Body of pancreas (tissue), 4 donors: ENCODE measurements at regions not wholly inside any gene's neighbourhood (a gene's known extent, or its start where the extent isn't known, plus 50 kb on each side); places are given as distances from the start of the nearest gene placed in this dataset.

ENCODE experiments used
- ATAC-seq: fragments of 150-250 bp; one replicate; pipeline ENCODE4 v1.9.1; 2016
- DNase-seq, 4 donors: peaks; one replicate each; pipeline ENCODE4 v3.0.0-alpha.2; 2019
- H3K27ac ChIP-seq, 4 donors: fragments of 200-600 bp; sonication (generic); 1 replicate in 3 of 4; 2 replicates in 1 of 4; pipeline versions ENCODE4 v1.5.1 to v1.6.1; 2016 to 2019; ENCODE audit warnings: mild to moderate bottlenecking in 1 of 4, mixed read lengths in 1 of 4, moderate library complexity in 1 of 4
- H3K27me3 ChIP-seq, 2 donors: fragments of 200-600 bp; sonication (generic); one replicate each; pipeline ENCODE4 v1.6.0; 2016; ENCODE audit warnings: mild to moderate bottlenecking in 1 of 2
- H3K36me3 ChIP-seq, 2 donors: fragments of 200-600 bp; sonication (generic); replicated peaks in 1 of 2; 2 replicates each; pipeline ENCODE4 v1.5.1; 2016; ENCODE audit warnings: low read depth in 2 of 2; ENCODE audit not compliant: insufficient read depth in 1 of 2
- H3K4me1 ChIP-seq: fragments of 200-600 bp; sonication (generic); one replicate; pipeline ENCODE4 v1.6.0; 2016
- H3K4me3 ChIP-seq, 2 donors: fragments of 200-600 bp; sonication (generic); 1 replicate in 1 of 2; 2 replicates in 1 of 2; pipeline ENCODE4 v1.5.1; 2016 to 2019
- H3K9me3 ChIP-seq, 3 donors: fragments of 200-600 bp; sonication (generic); 1 replicate in 2 of 3; 2 replicates in 1 of 3; pipeline ENCODE4 v1.5.1; 2016
- POLR2A ChIP-seq, 3 donors: fragments of 450-650 bp; IDR thresholded peaks; one replicate each; pipeline ENCODE4 v1.6.1; 2016; ENCODE audit warnings: antibody characterized with exemption in 3 of 3, mild to moderate bottlenecking in 2 of 3
- WGBS, 2 donors: methylation state at CpG; one replicate each; pipeline ENCODE4 v1.1.5; 2017; 5-methylcytosine and 5-hydroxymethylcytosine counted together
- intact Hi-C: fragments of 100-400 bp; cut with DNase I; formaldehyde crosslinking; loops from one replicate; pipeline ENCODE4 v1.15.1; 2023
- TF ChIP-seq, protein P1 (sequence below), 7 experiments: fragments of 450-650 bp in 4 of 7; fragments of 200-600 bp in 3 of 7; sonication (generic) in 3 of 7; IDR thresholded peaks; one replicate each; pipeline ENCODE4 v1.5.1; 2016 to 2019; ENCODE audit warnings: antibody characterized with exemption in 7 of 7

DNA sequence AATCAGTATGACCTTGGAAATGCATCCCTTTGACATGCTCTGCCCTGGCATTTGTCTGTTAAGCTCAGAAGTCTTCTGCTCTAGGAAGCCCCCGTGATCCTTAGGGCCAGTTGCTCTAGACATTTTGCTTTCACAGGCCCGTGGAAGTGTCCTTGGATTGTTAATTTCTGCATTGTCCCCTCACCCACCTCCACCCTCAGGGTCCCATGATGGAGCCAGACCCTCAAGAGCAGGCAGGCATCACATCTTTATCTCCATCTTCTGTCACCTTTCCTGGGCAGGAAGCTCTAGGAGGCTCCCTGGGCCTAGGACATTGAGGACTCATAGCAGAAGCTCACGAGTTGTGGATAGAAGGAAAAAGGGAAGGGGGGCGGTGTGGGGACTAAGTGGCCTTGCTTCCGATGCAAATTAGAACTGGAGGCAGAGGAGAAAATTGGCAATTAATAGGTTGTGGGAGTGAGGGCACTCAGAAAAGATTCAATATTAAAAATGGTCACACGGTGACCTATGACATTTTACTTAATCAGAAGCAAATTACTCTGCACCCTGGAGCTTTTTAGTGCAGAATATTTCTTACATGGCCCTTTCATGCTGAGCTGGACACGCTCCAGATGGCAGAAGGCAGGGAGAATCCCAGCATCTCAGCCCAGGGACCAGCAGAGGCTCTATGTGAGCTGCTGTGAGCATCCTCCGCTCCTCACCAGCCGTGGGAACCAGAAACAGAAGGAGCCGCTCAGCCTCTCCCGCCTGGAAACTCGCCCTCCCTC lies 185.0 kb downstream of the MATN1 start:
- 69 to 73% methylated on average over 12 of the region's 12 CpGs for WGBS, 2 donors
- no peaks in the 10 kb centered on the region for H3K9me3 ChIP-seq
- no peaks in the 10 kb centered on the region for H3K27me3 ChIP-seq
- no peaks in the 10 kb centered on the region for H3K4me1 ChIP-seq
- no peak overlapping the region for H3K4me3 ChIP-seq
- DNase-seq, result no peak
- ATAC-seq, result no peak
- H3K27ac ChIP-seq, result no peak overlapping the region
- H3K36me3 ChIP-seq, result no peaks in the 10 kb centered on the region
- intact Hi-C loops, result no loop called here
- TF ChIP-seq, protein P1, sequence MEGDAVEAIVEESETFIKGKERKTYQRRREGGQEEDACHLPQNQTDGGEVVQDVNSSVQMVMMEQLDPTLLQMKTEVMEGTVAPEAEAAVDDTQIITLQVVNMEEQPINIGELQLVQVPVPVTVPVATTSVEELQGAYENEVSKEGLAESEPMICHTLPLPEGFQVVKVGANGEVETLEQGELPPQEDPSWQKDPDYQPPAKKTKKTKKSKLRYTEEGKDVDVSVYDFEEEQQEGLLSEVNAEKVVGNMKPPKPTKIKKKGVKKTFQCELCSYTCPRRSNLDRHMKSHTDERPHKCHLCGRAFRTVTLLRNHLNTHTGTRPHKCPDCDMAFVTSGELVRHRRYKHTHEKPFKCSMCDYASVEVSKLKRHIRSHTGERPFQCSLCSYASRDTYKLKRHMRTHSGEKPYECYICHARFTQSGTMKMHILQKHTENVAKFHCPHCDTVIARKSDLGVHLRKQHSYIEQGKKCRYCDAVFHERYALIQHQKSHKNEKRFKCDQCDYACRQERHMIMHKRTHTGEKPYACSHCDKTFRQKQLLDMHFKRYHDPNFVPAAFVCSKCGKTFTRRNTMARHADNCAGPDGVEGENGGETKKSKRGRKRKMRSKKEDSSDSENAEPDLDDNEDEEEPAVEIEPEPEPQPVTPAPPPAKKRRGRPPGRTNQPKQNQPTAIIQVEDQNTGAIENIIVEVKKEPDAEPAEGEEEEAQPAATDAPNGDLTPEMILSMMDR (IDR thresholded peaks at IDR 0.05), result no peak
- TF ChIP-seq POLR2A (IDR thresholded peaks at IDR 0.05), result no peak

DNA sequence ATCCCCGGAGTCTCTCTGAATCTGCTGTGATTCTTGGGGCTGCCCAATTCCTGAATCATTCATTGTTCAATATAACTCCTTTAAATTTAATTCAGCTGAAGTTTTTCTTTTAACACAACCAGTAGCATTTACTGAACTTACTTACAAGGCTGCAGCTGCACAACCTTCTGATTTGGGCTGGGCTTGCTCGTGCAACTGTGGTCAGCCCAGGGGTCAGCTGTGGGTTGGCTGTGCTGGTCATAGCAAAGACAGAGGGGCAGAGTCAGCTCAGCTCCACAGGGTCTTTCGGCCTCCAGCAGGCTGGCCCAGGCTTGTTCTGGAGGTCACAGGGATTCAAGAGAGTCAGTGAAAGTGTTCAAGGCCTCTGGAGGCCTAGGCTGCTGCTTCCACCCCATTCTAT lies 186.1 kb downstream of the MATN1 start:
- Histone ChIP-seq H3K27me3 (no peaks in the 10 kb centered on the region), H3K9me3 (no peaks in the 10 kb centered on the region), H3K4me1 (no peaks in the 10 kb centered on the region), H3K27ac (no peak overlapping the region), H3K4me3 (no peak overlapping the region), H3K36me3 (no peaks in the 10 kb centered on the region)
- ATAC-seq (no peak), DNase-seq (no peak)
- intact Hi-C loops, result no loop called here
- 59 to 82% methylated on average over 3 of the region's 3 CpGs for WGBS, 2 donors
- TF ChIP-seq POLR2A (IDR thresholded peaks at IDR 0.05), result no peak
- TF ChIP-seq, protein P1 (IDR thresholded peaks at IDR 0.05), result no peak

DNA sequence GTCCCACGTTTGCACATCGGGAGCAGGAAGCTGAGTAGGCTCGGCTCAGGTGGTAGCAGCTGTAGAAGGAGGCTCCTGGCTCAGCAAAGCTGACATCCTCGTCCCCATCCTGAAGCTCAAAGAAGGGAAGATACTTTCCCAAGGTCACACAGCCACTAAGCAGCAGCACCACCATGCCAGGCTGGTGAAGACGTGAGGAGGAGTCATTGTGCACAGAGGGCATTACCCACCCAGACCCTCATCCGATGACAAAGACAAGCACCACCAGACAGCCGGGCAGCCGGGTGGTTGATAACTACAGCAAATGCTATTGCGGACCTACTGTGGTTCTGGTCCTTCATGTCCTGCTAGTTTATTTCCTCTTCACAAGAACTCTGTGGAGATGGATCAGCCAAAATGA lies 186.9 kb downstream of the MATN1 start:
- no peaks in the 10 kb centered on the region for H3K27me3 ChIP-seq
- H3K36me3 ChIP-seq, result no peaks in the 10 kb centered on the region
- DNase-seq (no peak), ATAC-seq (no peak)
- TF ChIP-seq POLR2A (IDR thresholded peaks at IDR 0.05), result no peak
- TF ChIP-seq, protein P1 (IDR thresholded peaks at IDR 0.05), result no peak
- no peaks in the 10 kb centered on the region for H3K4me1 ChIP-seq
- H3K4me3 ChIP-seq, result no peak overlapping the region
- 78 to 84% methylated on average over 8 to 9 of the region's 9 CpGs for WGBS, 2 donors
- intact Hi-C loops, result no loop called here
- no peaks in the 10 kb centered on the region for H3K9me3 ChIP-seq
- H3K27ac ChIP-seq, result no peak overlapping the region

DNA sequence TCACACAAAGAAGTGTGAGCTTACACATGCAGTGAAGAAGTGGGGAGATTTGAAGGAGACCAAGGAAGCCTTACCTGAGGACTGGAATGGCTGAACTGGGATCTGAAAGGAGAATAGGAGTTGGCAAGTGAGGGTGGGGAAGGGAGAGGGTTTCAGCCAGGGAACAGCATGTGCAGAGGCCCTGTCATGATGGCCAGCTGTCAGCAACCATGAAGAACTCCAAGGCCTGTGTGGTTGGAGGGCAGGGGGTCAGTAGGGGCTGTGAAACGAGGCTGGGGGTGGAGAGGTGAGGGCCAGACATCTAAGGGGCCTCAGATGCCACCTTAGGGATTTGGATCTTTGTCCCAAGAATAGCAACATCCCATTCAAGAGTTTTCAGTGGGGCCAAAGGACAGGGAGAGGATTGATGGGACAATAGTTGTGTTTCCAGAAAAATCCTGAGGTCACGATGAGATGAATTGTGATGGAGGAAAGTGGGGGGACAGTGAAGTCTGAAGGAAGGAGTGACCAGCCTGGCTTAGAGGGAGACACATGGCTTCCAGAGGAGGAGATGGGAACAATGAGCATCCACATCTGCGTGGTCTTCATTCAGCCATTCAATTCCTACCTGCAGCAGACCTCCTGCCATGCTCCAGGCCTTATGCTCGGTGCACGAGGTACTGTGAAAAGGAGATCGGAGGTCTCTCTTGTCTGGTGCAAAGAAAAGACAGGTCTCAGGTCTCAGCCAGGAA lies 187.6 kb downstream of the MATN1 start:
- DNase-seq, result no peak
- H3K27me3 ChIP-seq, result no peaks in the 10 kb centered on the region
- no peak for ATAC-seq
- no peak overlapping the region for H3K27ac ChIP-seq
- TF ChIP-seq, protein P1 (IDR thresholded peaks at IDR 0.05), result no peak
- H3K4me3 ChIP-seq, result no peak overlapping the region
- 53 to 66% methylated on average over 6 of the region's 6 CpGs for WGBS, 2 donors
- H3K4me1 ChIP-seq, result no peaks in the 10 kb centered on the region
- H3K9me3 ChIP-seq, result no peaks in the 10 kb centered on the region
- H3K36me3 ChIP-seq, result no peaks in the 10 kb centered on the region
- intact Hi-C loops, result no loop called here
